Peyer's patch (tissue), 4 donors: ENCODE measurements at regions not wholly inside any gene's neighbourhood (a gene's known extent, or its start where the extent isn't known, plus 50 kb on each side); places are given as distances from the start of the nearest gene placed in this dataset.

Experiments
- POLR2A ChIP-seq, 2 donors: fragments of 450-650 bp; IDR thresholded peaks; one replicate each; pipeline ENCODE4 v1.5.1; 2017; ENCODE audit warnings: antibody characterized with exemption in 2 of 2, mild to moderate bottlenecking in 2 of 2, moderate library complexity in 2 of 2
- TF ChIP-seq, protein P1 (sequence below), 6 experiments: fragments of 450-650 bp in 4 of 6; fragments of 200-600 bp in 2 of 6; sonication (generic) in 1 of 6; IDR thresholded peaks; one replicate each; pipeline ENCODE4 v1.5.1; 2017 to 2019; ENCODE audit warnings: antibody characterized with exemption in 6 of 6, mild to moderate bottlenecking in 3 of 6, moderate library complexity in 1 of 6

DNA sequence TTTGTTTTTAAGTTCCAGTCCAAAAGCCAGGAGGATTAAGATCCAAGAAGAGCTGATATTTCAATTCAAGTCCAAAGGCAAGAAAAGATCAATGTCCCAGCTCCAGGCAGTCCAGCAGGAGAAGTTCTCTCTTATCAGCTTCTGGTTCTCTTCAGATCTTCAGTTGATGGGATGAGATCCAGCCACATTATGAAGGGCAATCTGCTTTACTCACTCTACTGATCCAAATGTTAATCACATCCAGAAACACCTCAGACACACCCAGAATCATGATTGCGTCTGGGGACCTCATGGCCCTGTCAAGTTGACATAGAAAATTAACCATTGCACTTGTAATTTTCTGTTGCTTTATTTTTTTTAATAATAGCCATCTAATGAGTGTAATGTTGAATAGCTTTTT, 178.4 kb downstream of the HERPUD2 start:
- TF ChIP-seq, protein P1, sequence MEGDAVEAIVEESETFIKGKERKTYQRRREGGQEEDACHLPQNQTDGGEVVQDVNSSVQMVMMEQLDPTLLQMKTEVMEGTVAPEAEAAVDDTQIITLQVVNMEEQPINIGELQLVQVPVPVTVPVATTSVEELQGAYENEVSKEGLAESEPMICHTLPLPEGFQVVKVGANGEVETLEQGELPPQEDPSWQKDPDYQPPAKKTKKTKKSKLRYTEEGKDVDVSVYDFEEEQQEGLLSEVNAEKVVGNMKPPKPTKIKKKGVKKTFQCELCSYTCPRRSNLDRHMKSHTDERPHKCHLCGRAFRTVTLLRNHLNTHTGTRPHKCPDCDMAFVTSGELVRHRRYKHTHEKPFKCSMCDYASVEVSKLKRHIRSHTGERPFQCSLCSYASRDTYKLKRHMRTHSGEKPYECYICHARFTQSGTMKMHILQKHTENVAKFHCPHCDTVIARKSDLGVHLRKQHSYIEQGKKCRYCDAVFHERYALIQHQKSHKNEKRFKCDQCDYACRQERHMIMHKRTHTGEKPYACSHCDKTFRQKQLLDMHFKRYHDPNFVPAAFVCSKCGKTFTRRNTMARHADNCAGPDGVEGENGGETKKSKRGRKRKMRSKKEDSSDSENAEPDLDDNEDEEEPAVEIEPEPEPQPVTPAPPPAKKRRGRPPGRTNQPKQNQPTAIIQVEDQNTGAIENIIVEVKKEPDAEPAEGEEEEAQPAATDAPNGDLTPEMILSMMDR (IDR thresholded peaks at IDR 0.05) = no peak
- TF ChIP-seq POLR2A (IDR thresholded peaks at IDR 0.05) = no peak
